ENCODE measurements at regions not wholly inside any gene's neighbourhood (a gene's known extent, or its start where the extent isn't known, plus 50 kb on each side); places are given as distances from the start of the nearest gene placed in this dataset.

DNA sequence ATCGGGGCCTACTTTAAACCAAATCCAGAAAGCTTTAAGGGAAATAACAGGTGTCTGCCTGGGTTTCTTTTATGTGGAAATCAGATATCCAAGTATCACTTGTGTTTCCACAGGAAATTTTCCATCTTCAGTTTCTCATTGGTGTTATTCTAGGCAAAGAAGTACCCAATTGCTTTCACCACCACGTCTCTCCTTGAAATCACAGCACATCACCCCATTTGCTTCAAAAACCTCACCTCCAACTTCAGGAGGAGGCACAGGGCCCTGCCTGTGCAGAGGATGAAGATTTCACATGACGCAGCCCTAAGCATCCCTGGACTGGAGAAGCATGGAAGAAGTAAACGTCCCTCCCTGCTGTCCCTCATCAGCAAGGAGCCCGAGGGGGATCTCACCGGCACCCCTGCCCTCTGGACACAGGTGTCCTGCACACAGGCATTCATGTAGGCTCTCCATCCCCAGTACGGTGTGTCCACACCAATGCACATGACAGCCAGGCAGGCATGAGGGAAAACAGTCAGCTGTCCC lies 182.3 kb downstream of the TBXT start:
- no peak for DNase-seq

DNA sequence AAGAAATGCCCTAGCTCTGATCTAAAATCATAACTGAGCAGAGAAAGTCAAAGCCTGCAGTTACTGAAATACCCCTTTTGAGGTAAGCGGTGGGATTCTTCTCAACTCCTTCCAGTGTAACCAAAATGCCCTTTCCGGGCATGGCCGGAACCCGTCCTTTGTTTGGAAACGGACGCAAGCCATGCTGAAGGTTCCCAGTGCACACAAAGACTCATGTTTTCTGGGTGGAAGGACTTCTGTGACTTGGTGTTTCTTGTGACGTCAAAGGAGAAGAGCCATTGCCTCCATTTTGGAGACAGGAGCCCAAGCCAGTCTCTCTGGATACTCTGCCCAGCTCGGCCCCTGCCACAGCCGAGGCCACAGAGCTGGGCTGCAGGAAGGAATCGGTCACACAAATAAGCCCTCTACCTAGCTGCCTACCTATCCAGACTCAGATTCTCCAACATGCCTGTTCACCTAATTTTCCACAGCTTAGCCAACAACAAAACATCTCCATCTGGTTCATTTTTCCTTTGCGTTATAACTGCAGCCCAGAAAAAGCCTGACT lies 182.8 kb downstream of the TBXT start:
- DNase-seq: no peak

- DNase-seq: no peak
Observed at GRCh38 chr6:165983112-165984072, 184.3 kb downstream of the TBXT start.

GRCh38 chr6:165978476-165978875 lies 189.2 kb downstream of the TBXT start:
- no peak for DNase-seq

GRCh38 chr6:165976684-165977083 lies 191.0 kb downstream of the TBXT start:
- DNase-seq: no peak

- DNase-seq: no peak
Observed at GRCh38 chr6:165974817-165975216, 192.8 kb downstream of the TBXT start.

DNA sequence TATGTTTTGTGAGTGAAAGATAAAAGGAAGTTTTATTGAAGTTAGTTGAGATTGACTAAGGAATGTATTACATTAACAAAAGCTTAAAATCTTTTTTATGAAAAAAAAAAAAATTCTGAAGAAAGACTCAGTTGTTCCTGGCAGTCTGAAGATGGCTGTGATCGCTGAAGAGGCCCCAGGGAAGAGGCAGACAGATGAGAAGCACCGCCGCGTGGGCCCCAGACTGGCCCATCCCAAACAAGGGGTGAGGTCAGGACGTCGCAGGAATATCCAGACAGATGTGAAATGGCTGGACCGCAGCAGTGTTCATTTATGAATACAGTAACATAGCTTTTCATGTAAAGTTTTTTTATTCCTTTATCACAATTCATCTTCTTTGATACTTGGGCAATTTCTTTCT lies 194.2 kb downstream of the TBXT start:
- no peak for DNase-seq

- DNase-seq: no peak
Observed at GRCh38 chr6:165972139-165972802, 195.4 kb downstream of the TBXT start.

DNA sequence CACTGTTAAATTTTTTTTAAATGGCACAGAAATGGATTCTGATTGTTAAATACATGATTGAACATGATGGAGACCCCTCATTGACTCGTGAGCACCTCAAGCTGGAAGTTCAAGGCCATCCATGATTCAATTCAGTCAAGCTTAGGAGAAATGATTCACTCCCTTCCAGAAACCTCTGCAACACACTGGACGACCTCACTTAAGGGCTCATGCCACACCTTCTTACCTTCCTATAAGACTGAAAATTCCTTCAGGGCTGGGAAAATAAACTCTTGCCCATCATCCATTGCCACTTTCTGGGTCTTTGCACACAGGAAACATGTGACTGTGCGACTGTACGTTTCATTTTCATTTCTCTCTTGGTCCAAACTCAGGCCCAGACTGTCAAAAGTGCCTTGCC lies 196.4 kb downstream of the TBXT start:
- DNase-seq: no peak

DNA sequence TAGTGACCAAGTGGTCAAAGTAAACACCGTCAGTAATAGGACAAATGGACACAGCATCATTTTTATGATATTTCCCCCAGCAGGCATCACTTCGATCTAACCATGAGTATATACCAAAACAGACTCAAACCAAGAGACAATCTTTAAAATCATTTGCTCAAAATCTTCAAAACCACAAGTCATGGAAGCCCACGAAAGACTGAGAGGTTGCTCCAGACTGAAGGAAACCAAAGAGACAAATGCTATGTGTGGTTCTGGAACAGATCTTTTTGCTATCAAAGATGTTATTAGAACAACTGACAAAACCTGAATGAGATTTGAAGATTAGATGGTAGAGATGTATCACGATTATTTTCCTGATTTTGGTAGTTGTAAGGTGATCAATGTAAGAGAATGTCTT lies 197.7 kb downstream of the TBXT start:
- DNase-seq: no peak

- no peak for DNase-seq
Observed at GRCh38 chr6:165969184-165969583, 198.5 kb downstream of the TBXT start.

GRCh38 chr6:165968408-165968807 lies 199.2 kb downstream of the TBXT start:
- DNase-seq: no peak

DNA sequence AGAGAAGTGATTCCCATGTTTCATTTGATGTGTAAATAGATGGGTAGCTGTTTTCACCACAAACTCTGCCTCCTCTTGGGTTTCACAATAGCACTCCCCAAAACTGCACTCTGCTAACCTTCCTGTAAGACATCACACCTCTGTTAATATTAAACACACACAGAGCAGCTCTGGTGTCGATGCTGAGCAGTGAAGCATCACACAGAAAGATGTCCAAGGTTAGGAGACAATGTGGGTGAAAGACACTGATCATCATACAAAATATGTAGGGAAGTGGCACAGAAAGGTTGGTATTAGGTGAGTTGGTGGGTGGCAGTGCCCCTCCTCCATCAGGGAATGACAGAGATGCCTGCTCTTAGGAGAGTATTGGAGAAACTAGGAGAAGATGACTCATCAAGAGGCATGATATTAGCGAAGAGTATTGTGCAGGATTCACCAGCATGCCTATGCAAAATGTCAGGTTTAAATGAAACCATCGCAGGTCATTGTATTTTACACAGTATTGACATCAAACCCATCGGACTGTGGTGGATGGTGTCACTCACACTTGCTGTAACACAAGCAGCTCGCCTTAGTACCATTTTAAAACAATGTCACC lies 199.7 kb downstream of the TBXT start:
- DNase-seq: no peak

DNA sequence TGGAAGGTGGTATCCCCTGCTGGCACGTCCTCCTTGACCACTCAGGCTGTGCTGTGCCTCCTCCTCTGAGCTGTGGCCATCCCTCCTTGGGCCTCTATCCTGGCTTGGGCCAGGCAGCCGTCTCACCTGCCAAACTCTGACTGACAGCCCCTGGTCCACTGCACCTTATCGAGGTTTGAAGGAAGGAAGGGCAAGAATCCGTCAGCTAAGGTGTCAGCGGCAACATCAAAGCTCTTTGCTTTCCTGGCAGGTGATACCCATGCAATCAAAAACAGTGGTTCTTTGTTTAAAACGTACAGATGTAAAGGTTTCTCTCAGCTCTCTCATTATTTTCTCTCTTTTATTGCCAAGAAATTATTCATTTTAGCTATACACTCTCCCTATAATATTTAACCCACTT lies 203.9 kb downstream of the TBXT start:
- DNase-seq: no peak

DNA sequence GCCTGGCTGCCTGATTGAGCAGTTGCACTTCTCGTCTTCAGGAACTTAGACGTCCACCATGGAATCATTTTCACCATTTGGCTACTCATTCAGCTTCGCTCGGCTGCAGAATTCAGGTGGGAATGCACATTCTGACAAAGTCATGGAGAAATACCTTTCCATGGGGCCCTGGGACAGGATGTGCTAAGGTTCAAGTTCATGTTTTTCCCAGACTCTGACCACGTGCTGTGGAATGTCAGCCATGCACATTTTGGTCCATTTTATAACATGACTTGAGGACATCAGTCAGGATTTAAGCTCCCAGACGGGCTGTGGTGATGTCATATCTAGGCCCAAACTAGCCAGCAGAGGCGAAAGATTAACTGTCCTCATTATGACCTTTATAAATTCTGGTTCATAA lies 205.3 kb downstream of the TBXT start:
- no peak for DNase-seq

DNA sequence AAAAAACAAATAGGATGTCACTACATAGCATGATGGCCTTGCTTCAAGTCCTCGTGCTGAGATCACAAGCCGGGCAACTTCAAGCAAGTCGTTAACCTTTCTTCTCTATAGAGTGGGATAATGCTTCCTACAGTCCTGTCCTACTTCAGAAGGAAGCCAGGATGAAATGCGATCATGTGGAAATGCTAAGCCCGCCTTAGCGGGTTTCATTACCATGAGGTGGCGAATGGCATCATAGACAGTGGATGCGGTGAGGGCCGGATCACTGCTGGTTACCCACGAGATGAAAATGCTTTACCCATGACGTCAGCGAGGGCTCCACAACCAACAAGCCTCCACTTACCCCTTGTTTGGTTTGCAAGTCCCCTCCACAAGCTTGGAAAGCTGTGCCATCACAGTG lies 206.4 kb downstream of the TBXT start:
- no peak for DNase-seq

DNA sequence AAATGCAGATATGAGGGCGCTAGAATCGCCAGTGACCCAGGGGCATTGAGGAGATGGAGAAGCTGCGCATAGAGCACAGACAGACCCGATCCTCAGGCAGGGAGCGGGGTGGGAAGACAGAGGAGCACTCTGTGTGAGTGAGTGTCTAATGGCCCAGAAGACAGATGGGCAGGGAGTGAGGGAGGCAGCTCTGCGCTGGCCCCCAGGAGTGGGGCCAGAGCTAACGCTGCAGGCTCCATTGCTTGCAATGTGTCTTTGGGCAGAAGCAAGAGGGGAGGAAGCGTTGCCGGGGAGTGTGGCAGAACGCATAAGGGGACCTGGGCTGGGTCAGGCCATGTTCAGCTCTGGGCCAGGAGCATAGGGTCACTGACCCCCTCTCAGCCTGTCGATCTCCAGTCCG lies 207.0 kb downstream of the TBXT start:
- DNase-seq: no peak

GRCh38 chr6:165959627-165960026 lies 208.0 kb downstream of the TBXT start:
- no peak for DNase-seq

- DNase-seq: no peak
Observed at GRCh38 chr6:165956874-165957273, 210.8 kb downstream of the TBXT start.

GRCh38 chr6:165952514-165952913 lies 215.1 kb downstream of the TBXT start:
- no peak for DNase-seq

DNA sequence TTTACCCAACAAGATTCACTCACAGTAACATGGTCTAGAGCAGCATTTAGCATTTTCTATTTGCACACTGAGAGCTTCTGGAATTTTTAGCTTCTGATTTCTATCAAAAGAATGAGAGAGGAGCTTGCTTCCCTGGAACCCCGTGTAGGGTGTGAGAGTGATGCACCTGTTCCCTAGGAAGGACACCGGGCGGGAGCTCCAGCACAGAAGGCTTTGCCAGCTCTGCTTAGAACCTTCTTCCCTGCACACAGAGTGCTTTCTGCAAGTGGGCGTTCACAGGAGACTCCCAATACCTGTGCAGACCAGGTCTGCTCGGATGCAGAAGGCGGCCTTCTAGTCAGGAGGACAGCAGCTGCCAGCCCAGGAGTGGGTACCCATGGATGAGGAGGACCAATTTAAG lies 217.3 kb downstream of the TBXT start:
- no peak for DNase-seq

DNA sequence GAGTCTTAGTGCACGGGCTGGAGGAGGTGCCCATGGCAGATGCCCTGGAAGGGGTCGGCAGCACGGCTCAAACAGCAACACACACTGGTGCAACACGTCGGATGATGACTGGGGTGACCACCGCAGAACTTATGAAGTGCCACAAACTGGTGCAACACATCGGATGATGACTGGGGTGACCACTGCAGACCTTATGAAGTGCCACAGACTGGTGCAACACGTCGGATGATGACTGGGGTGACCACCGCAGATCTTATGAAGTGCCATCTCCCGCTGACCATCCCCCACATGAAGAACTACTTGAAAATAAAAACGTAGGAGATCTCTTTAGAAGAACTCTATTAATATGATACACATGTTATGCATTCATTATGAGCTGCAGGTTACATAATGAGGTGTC lies 218.3 kb downstream of the TBXT start:
- no peak for DNase-seq

GRCh38 chr6:165944002-165944466 lies 223.6 kb downstream of the TBXT start:
- DNase-seq: no peak
